Endodermal cell (in vitro differentiated cells): ENCODE measurements at regions not wholly inside any gene's neighbourhood (a gene's known extent, or its start where the extent isn't known, plus 50 kb on each side); places are given as distances from the start of the nearest gene placed in this dataset.

Source experiments
- DNase-seq: peaks from one replicate; pipeline ENCODE4 v3.0.0-alpha.2; 2017
- H3K27ac ChIP-seq: 2 replicates; pipeline ENCODE4 v1.5.1; 2013; ENCODE audit warnings: mild to moderate bottlenecking, low read depth, low read length, moderate library complexity
- H3K27me3 ChIP-seq: 2 replicates; pipeline ENCODE4 v1.6.1; 2013; ENCODE audit warnings: mild to moderate bottlenecking, low read length, moderate library complexity; ENCODE audit not compliant: insufficient read depth, control insufficient read depth, poor library complexity, severe bottlenecking
- H3K36me3 ChIP-seq: 2 replicates; pipeline ENCODE4 v1.7.0; 2013; ENCODE audit warnings: mild to moderate bottlenecking, low read length, moderate library complexity; ENCODE audit not compliant: control insufficient read depth, insufficient read depth
- H3K4me1 ChIP-seq: one replicate; pipeline ENCODE4 v1.7.0; 2013; ENCODE audit warnings: low read length; ENCODE audit not compliant: control insufficient read depth, insufficient read depth
- H3K4me3 ChIP-seq: 2 replicates; pipeline ENCODE4 v1.5.1; 2013; ENCODE audit warnings: mild to moderate bottlenecking, low read length, moderate library complexity
- H3K9ac ChIP-seq: 2 replicates; pipeline ENCODE4 v1.6.1; 2013; ENCODE audit warnings: mild to moderate bottlenecking, low read length, moderate library complexity; ENCODE audit not compliant: poor library complexity, severe bottlenecking; ENCODE audit errors: extremely low read depth
- H3K9me3 ChIP-seq: 2 replicates; pipeline ENCODE4 v1.6.1; 2013; ENCODE audit warnings: mild to moderate bottlenecking, low read length, moderate library complexity; ENCODE audit not compliant: control insufficient read depth
- H3K27ac Mint-ChIP-seq: 2 replicates; pipeline ENCODE4 v1.8.0; 2020; ENCODE audit warnings: mixed read lengths
- H3K27me3 Mint-ChIP-seq: 2 replicates; pipeline ENCODE4 v1.8.0; 2021; ENCODE audit warnings: mild to moderate bottlenecking, mixed read lengths; ENCODE audit not compliant: insufficient read depth
- H3K36me3 Mint-ChIP-seq: 2 replicates; pipeline ENCODE4 v1.8.0; 2020; ENCODE audit warnings: low read depth, mixed read lengths
- H3K4me1 Mint-ChIP-seq: 2 replicates; pipeline ENCODE4 v1.8.0; 2020; ENCODE audit warnings: mixed read lengths
- H3K4me3 Mint-ChIP-seq: 2 replicates; pipeline ENCODE4 v1.8.0; 2020; ENCODE audit warnings: mild to moderate bottlenecking, moderate library complexity, mixed read lengths
- H3K9me3 Mint-ChIP-seq: 2 replicates; pipeline ENCODE4 v1.8.0; 2020; ENCODE audit warnings: mild to moderate bottlenecking, mixed read lengths
- CTCF ChIP-seq: fragments of 200-600 bp; sonication (generic); conservative IDR thresholded peaks from 2 replicates; pipeline ENCODE4 v1.5.0; 2021; ENCODE audit warnings: antibody characterized with exemption, mild to moderate bottlenecking
- WGBS, 2 experiments: methylation state at CpG; one replicate each; pipeline versions ENCODE4 v1.1.5 to v1.1.7; 2013; ENCODE audit warnings: missing lambda C conversion rate in 2 of 2, mixed read lengths in 1 of 2; ENCODE audit not compliant: insufficient coverage in 1 of 2, insufficient read length in 1 of 2; 5-methylcytosine and 5-hydroxymethylcytosine counted together

GRCh38 chr11:122395282-122395681, 260.2 kb upstream of the UBASH3B start:
- no peaks in the 10 kb centered on the region for H3K4me1 Mint-ChIP-seq
- Histone ChIP-seq H3K27ac (no peak overlapping the region), H3K9ac (no peak overlapping the region), H3K27me3 (no peaks in the 10 kb centered on the region), H3K4me3 (no peak overlapping the region), H3K9me3 (no peaks in the 10 kb centered on the region), H3K4me1 (no peaks in the 10 kb centered on the region), H3K36me3 (no peaks in the 10 kb centered on the region)
- TF ChIP-seq CTCF = no peak
- peaks cover 2% of the 10 kb centered on the region for H3K27me3 Mint-ChIP-seq
- H3K9me3 Mint-ChIP-seq = no peaks in the 10 kb centered on the region
- no peak overlapping the region for H3K27ac Mint-ChIP-seq
- no peak overlapping the region for H3K4me3 Mint-ChIP-seq
- 96 to 100% methylated on average over 1 of the region's 1 CpG for WGBS, 2 experiments
- no peak for DNase-seq
- no peaks in the 10 kb centered on the region for H3K36me3 Mint-ChIP-seq

- WGBS, 2 experiments = 90 to 96% methylated on average over 3 of the region's 3 CpGs
- Histone ChIP-seq H3K36me3 (no peaks in the 10 kb centered on the region), H3K9ac (no peak overlapping the region), H3K9me3 (no peaks in the 10 kb centered on the region), H3K4me3 (no peak overlapping the region), H3K27ac (no peak overlapping the region), H3K4me1 (no peaks in the 10 kb centered on the region), H3K27me3 (no peaks in the 10 kb centered on the region)
- Mint-ChIP-seq H3K4me3 (no peak overlapping the region), H3K4me1 (no peaks in the 10 kb centered on the region), H3K27me3 (peaks cover 2% of the 10 kb centered on the region), H3K27ac (no peak overlapping the region), H3K9me3 (no peaks in the 10 kb centered on the region), H3K36me3 (no peaks in the 10 kb centered on the region)
- TF ChIP-seq CTCF = no peak
- DNase-seq = no peak
These were observed 261.2 kb upstream of the UBASH3B start for GRCh38 chr11:122394313-122394712.

- Histone ChIP-seq H3K36me3 (no peaks in the 10 kb centered on the region), H3K4me3 (no peak overlapping the region), H3K9me3 (no peaks in the 10 kb centered on the region), H3K27me3 (no peaks in the 10 kb centered on the region), H3K27ac (no peak overlapping the region), H3K4me1 (no peaks in the 10 kb centered on the region), H3K9ac (no peak overlapping the region)
- WGBS, 2 experiments = 85 to 100% methylated on average over 4 of the region's 4 CpGs
- H3K4me1 Mint-ChIP-seq = no peaks in the 10 kb centered on the region
- H3K36me3 Mint-ChIP-seq = no peaks in the 10 kb centered on the region
- no peak for DNase-seq
- H3K27me3 Mint-ChIP-seq = peaks cover 2% of the 10 kb centered on the region
- H3K9me3 Mint-ChIP-seq = no peaks in the 10 kb centered on the region
- no peak for TF ChIP-seq CTCF
- no peak overlapping the region for H3K27ac Mint-ChIP-seq
- no peak overlapping the region for H3K4me3 Mint-ChIP-seq
These were observed 262.2 kb upstream of the UBASH3B start for GRCh38 chr11:122393209-122393860.
